Keratinocyte (primary cell): ENCODE measurements at regions not wholly inside any gene's neighbourhood (a gene's known extent, or its start where the extent isn't known, plus 50 kb on each side); places are given as distances from the start of the nearest gene placed in this dataset.

Experiments used
- DNase-seq: peaks from one replicate; pipeline ENCODE4 v3.0.0-alpha.2; 2011; ENCODE audit warnings: low read depth, missing footprints, low spot score
- FAIRE-seq: peaks from 2 replicates; lab custom pipeline; 2011; peaks lifted over from hg19 to GRCh38; lab: Jason Lieb, UNC
- H2AFZ ChIP-seq: 2 replicates; pipeline ENCODE4 v1.6.0; 2012; ENCODE audit warnings: low read length, control low read depth, inconsistent platforms; ENCODE audit not compliant: control insufficient read depth
- H3K27ac ChIP-seq: 2 replicates; pipeline ENCODE4 v1.5.1; 2011; ENCODE audit warnings: low read length; ENCODE audit not compliant: control insufficient read depth, insufficient read depth
- H3K27me3 ChIP-seq: 3 replicates; pipeline ENCODE4 v1.6.0; 2011; ENCODE audit warnings: low read length; ENCODE audit not compliant: control insufficient read depth, insufficient read depth; ENCODE audit errors: extremely low read depth
- H3K36me3 ChIP-seq, 2 experiments: 2 replicates in 1 of 2; 3 replicates in 1 of 2; pipeline ENCODE4 v1.5.1; 2011; ENCODE audit warnings: low read length in 2 of 2, mild to moderate bottlenecking in 1 of 2; ENCODE audit not compliant: control insufficient read depth in 2 of 2, insufficient read depth in 2 of 2; ENCODE audit errors: extremely low read depth in 1 of 2
- H3K4me1 ChIP-seq: 3 replicates; pipeline ENCODE4 v1.5.1; 2011; ENCODE audit warnings: low read length; ENCODE audit not compliant: control insufficient read depth, insufficient read depth; ENCODE audit errors: extremely low read depth
- H3K4me2 ChIP-seq: 3 replicates; pipeline ENCODE4 v1.6.0; 2011; ENCODE audit warnings: low read depth, low read length; ENCODE audit not compliant: control insufficient read depth, insufficient read depth; ENCODE audit errors: extremely low read depth
- H3K4me3 ChIP-seq, 3 experiments: fragments of 200-600 bp in 1 of 3; sonication (generic) in 1 of 3; 2 replicates in 2 of 3; 3 replicates in 1 of 3; pipeline ENCODE4 v1.5.1; 2011 to 2016; ENCODE audit warnings: low read length in 3 of 3, mild to moderate bottlenecking in 3 of 3, control low read depth in 2 of 3, inconsistent platforms in 1 of 3, low read depth in 1 of 3, mixed read lengths in 1 of 3, mixed run types in 1 of 3, moderate library complexity in 1 of 3; ENCODE audit not compliant: control insufficient read depth in 2 of 3, insufficient read depth in 2 of 3; ENCODE audit errors: extremely low read depth in 1 of 3
- H3K79me2 ChIP-seq: 2 replicates; pipeline ENCODE4 v1.6.0; 2012; ENCODE audit warnings: low read length; ENCODE audit not compliant: control insufficient read depth, insufficient read depth
- H3K9ac ChIP-seq: 3 replicates; pipeline ENCODE4 v1.6.0; 2011; ENCODE audit warnings: low read length; ENCODE audit not compliant: control insufficient read depth, insufficient read depth; ENCODE audit errors: extremely low read depth
- H3K9me1 ChIP-seq: 3 replicates; pipeline ENCODE4 v1.6.0; 2011; ENCODE audit warnings: low read length; ENCODE audit not compliant: control insufficient read depth, insufficient read depth; ENCODE audit errors: extremely low read depth
- H3K9me3 ChIP-seq: 2 replicates; pipeline ENCODE4 v1.5.1; 2012; ENCODE audit warnings: low read depth, low read length; ENCODE audit not compliant: control insufficient read depth
- H4K20me1 ChIP-seq: 3 replicates; pipeline ENCODE4 v1.6.0; 2011; ENCODE audit warnings: low read length; ENCODE audit not compliant: control insufficient read depth, insufficient read depth; ENCODE audit errors: extremely low read depth
- CTCF ChIP-seq, 3 experiments: IDR thresholded peaks in 1 of 3; conservative IDR thresholded peaks in 1 of 3; optimal IDR thresholded peaks in 1 of 3; 2 replicates in 2 of 3; 3 replicates in 1 of 3; pipeline versions ENCODE3 to v1.5.1; 2011; ENCODE audit warnings: low read length in 3 of 3, mild to moderate bottlenecking in 3 of 3, moderate library complexity in 2 of 3, control low read depth in 1 of 3, inconsistent platforms in 1 of 3; ENCODE audit not compliant: insufficient read depth in 2 of 3; ENCODE audit errors: extremely low read depth in 1 of 3
- EZH2 ChIP-seq: IDR thresholded peaks from one replicate; pipeline ENCODE4 v1.6.1; 2012; ENCODE audit warnings: inconsistent platforms, mild to moderate bottlenecking, low read length, moderate library complexity
- dilution Hi-C: fragments of 300-500 bp; cut with MboI; formaldehyde crosslinking; loops from one replicate; pipeline ENCODE4 v1.7.0; 2020; ENCODE audit warnings: low sequenced_read_pairs; ENCODE audit not compliant: extremely low pct_ligation_motif_present

- no peaks in the 10 kb centered on the region for H3K4me1 ChIP-seq
- H2AFZ ChIP-seq = no peak overlapping the region
- no peaks in the 10 kb centered on the region for H3K9me1 ChIP-seq
- FAIRE-seq (no peak), DNase-seq (no peak)
- TF ChIP-seq CTCF (optimal IDR thresholded peaks at IDR 0.05 in 1 of 3, IDR thresholded peaks at IDR 0.05 in 1 of 3, conservative IDR thresholded peaks at IDR 0.05 in 1 of 3; ENCODE audit: extremely low read depth in 1 of 3, insufficient read depth in 2 of 3, low read length in 3 of 3) (no peak), EZH2 (no peak)
- dilution Hi-C loops = no loop called here
- H3K27me3 ChIP-seq = no peaks in the 10 kb centered on the region
- no peak overlapping the region for H3K4me2 ChIP-seq
- no peak overlapping the region for H3K4me3 ChIP-seq
- H3K9ac ChIP-seq = no peak overlapping the region
- no peaks in the 10 kb centered on the region for H3K9me3 ChIP-seq
- H3K79me2 ChIP-seq = no peaks in the 10 kb centered on the region
- no peaks in the 10 kb centered on the region for H3K36me3 ChIP-seq
- H4K20me1 ChIP-seq = no peaks in the 10 kb centered on the region
- H3K27ac ChIP-seq = no peak overlapping the region
Observed at GRCh38 chr3:80675790-80676189, 908.0 kb upstream of the ROBO1 start.

- dilution Hi-C loops = no loop called here
- no peak for FAIRE-seq
Observed at GRCh38 chr3:80668600-80669294, 900.9 kb upstream of the ROBO1 start.

More at GRCh38 chr3:80668600-80669294, 900.9 kb upstream of the ROBO1 start:
- no peak for DNase-seq
- no peak for TF ChIP-seq CTCF (optimal IDR thresholded peaks at IDR 0.05 in 1 of 3, IDR thresholded peaks at IDR 0.05 in 1 of 3, conservative IDR thresholded peaks at IDR 0.05 in 1 of 3; ENCODE audit: extremely low read depth in 1 of 3, insufficient read depth in 2 of 3, low read length in 3 of 3)
- no peak for TF ChIP-seq EZH2
- Histone ChIP-seq H3K27ac (no peak overlapping the region), H3K4me2 (no peak overlapping the region), H4K20me1 (no peaks in the 10 kb centered on the region), H3K27me3 (no peaks in the 10 kb centered on the region), H3K9me3 (peaks cover 3% of the 10 kb centered on the region), H3K9me1 (no peaks in the 10 kb centered on the region), H2AFZ (no peak overlapping the region), H3K4me1 (no peaks in the 10 kb centered on the region), H3K36me3 (no peaks in the 10 kb centered on the region), H3K79me2 (no peaks in the 10 kb centered on the region), H3K4me3 (no peak overlapping the region), H3K9ac (no peak overlapping the region)
